Mesenchymal stem cell (in vitro differentiated cells and primary cell): ENCODE measurements at regions not wholly inside any gene's neighbourhood (a gene's known extent, or its start where the extent isn't known, plus 50 kb on each side); places are given as distances from the start of the nearest gene placed in this dataset.

ENCODE experiments used
- DNase-seq: peaks from one replicate; pipeline ENCODE4 v3.0.0-alpha.2; 2013
- H2AFZ ChIP-seq: one replicate; pipeline ENCODE4 v1.6.1; 2013; ENCODE audit warnings: low read depth, mild to moderate bottlenecking, control low read depth, inconsistent platforms, low read length, moderate library complexity
- H2AK5ac ChIP-seq: 2 replicates; pipeline ENCODE4 v1.6.1; 2013; ENCODE audit warnings: low read length, moderate library complexity, mild to moderate bottlenecking, inconsistent platforms; ENCODE audit not compliant: severe bottlenecking
- H2BK120ac ChIP-seq: one replicate; pipeline ENCODE4 v1.6.1; 2013; ENCODE audit warnings: low read depth, mild to moderate bottlenecking, inconsistent platforms, low read length, moderate library complexity
- H2BK12ac ChIP-seq, 2 experiments: one replicate each; pipeline ENCODE4 v1.6.1; 2013; ENCODE audit warnings: inconsistent platforms in 2 of 2, low read length in 2 of 2, mild to moderate bottlenecking in 2 of 2, moderate library complexity in 2 of 2, control low read depth in 1 of 2
- H2BK15ac ChIP-seq: one replicate; pipeline ENCODE4 v1.6.1; 2013; ENCODE audit warnings: mild to moderate bottlenecking, low read depth, inconsistent platforms; ENCODE audit not compliant: poor library complexity, severe bottlenecking
- H2BK5ac ChIP-seq: 2 replicates; pipeline ENCODE4 v1.6.1; 2013; ENCODE audit warnings: low read depth, mild to moderate bottlenecking, low read length, control low read depth, inconsistent platforms; ENCODE audit not compliant: poor library complexity, severe bottlenecking
- H3K14ac ChIP-seq, 2 experiments: one replicate each; pipeline ENCODE4 v1.6.1; 2013; ENCODE audit warnings: inconsistent platforms in 2 of 2, low read length in 2 of 2, control low read depth in 1 of 2, mild to moderate bottlenecking in 1 of 2, moderate library complexity in 1 of 2
- H3K18ac ChIP-seq, 2 experiments: one replicate each; pipeline ENCODE4 v1.6.1; 2013; ENCODE audit warnings: inconsistent platforms in 2 of 2, low read length in 2 of 2, control low read depth in 1 of 2, low read depth in 1 of 2, mild to moderate bottlenecking in 1 of 2
- H3K23ac ChIP-seq, 2 experiments: one replicate each; pipeline ENCODE4 v1.6.1; 2013; ENCODE audit warnings: inconsistent platforms in 2 of 2, low read length in 2 of 2, mild to moderate bottlenecking in 2 of 2, moderate library complexity in 2 of 2, control low read depth in 1 of 2
- H3K27ac ChIP-seq: 2 replicates; pipeline ENCODE4 v1.5.1; 2013; ENCODE audit warnings: mild to moderate bottlenecking, moderate library complexity, low read length, control low read depth, inconsistent platforms; ENCODE audit not compliant: poor library complexity, severe bottlenecking
- H3K27me3 ChIP-seq, 2 experiments: 2 replicates each; pipeline versions ENCODE4 v1.6.1 to v1.7.0; 2013; ENCODE audit warnings: low read length in 2 of 2, mild to moderate bottlenecking in 2 of 2, moderate library complexity in 2 of 2, control low read depth in 1 of 2, inconsistent platforms in 1 of 2; ENCODE audit not compliant: control insufficient read depth in 1 of 2, insufficient read depth in 1 of 2
- H3K36me3 ChIP-seq, 2 experiments: 2 replicates each; pipeline versions ENCODE4 v1.6.1 to v1.7.0; 2013; ENCODE audit warnings: low read length in 2 of 2, control low read depth in 1 of 2, inconsistent platforms in 1 of 2, low read depth in 1 of 2, mild to moderate bottlenecking in 1 of 2; ENCODE audit not compliant: insufficient read depth in 2 of 2, control insufficient read depth in 1 of 2
- H3K4ac ChIP-seq, 2 experiments: one replicate each; pipeline ENCODE4 v1.6.1; 2013; ENCODE audit warnings: inconsistent platforms in 2 of 2, low read length in 2 of 2, mild to moderate bottlenecking in 2 of 2, moderate library complexity in 2 of 2, control low read depth in 1 of 2, low read depth in 1 of 2
- H3K4me1 ChIP-seq: 2 replicates; pipeline ENCODE4 v1.6.1; 2013; ENCODE audit warnings: low read depth, low read length, control low read depth; ENCODE audit not compliant: control insufficient read depth, insufficient read depth
- H3K4me2 ChIP-seq: 2 replicates; pipeline ENCODE4 v1.6.1; 2013; ENCODE audit warnings: low read length, mild to moderate bottlenecking, inconsistent platforms; ENCODE audit not compliant: poor library complexity, severe bottlenecking
- H3K4me3 ChIP-seq, 2 experiments: 2 replicates each; pipeline versions ENCODE4 v1.5.1 to v1.7.0; 2013; ENCODE audit warnings: low read length in 2 of 2, mild to moderate bottlenecking in 2 of 2, control low read depth in 1 of 2, low read depth in 1 of 2; ENCODE audit not compliant: insufficient read depth in 1 of 2
- H3K79me1 ChIP-seq: replicated peaks from 2 replicates; pipeline ENCODE4 v1.6.1; 2013; ENCODE audit warnings: mild to moderate bottlenecking, control low read depth, low read length, inconsistent platforms; ENCODE audit not compliant: poor library complexity, severe bottlenecking
- H3K9ac ChIP-seq: 2 replicates; pipeline ENCODE4 v1.7.0; 2013; ENCODE audit warnings: mild to moderate bottlenecking, low read length, moderate library complexity
- H3K9me3 ChIP-seq: 2 replicates; pipeline ENCODE4 v1.7.0; 2013; ENCODE audit warnings: mild to moderate bottlenecking, low read length; ENCODE audit not compliant: control insufficient read depth
- H4K8ac ChIP-seq: one replicate; pipeline ENCODE4 v1.6.1; 2013; ENCODE audit warnings: inconsistent platforms, mild to moderate bottlenecking, low read length, moderate library complexity
- H4K91ac ChIP-seq: one replicate; pipeline ENCODE4 v1.6.1; 2013; ENCODE audit warnings: mild to moderate bottlenecking, low read length, inconsistent platforms
- WGBS: methylation state at CpG from one replicate; pipeline ENCODE4 v1.1.7; 2013; ENCODE audit warnings: mixed read lengths; 5-methylcytosine and 5-hydroxymethylcytosine counted together

DNA sequence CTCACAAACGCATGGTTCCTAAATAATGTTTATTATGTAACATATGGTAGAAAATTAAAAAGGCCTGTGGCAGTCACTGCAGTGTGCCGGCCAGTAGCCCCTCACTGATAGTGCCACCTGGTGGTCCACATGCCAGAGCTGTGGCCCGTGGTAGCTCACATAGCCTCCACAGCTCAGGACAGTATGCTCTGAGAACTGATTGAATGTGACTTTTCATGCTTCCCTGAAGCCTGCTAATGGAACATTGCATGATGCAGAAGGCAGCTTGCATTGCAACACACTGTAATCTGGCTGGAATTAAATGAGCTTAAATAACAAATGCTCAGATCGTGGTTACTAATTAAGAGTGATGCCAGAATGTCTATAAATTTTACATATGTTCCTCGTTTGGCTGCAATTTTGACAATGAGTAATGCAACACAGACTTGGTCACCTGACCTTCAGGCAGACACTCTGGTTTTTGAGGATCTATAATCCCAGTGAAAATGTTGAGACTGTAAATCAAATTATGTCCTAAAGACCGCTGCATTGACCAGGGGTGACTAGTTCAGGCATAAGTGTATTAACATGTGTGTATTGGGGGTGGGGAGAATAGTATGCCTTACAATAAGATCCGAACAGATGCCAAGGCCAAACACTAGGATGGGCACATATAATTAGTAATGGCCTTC is 566.4 kb downstream of the METTL15 start:
- Histone ChIP-seq H3K4me1 (no peaks in the 10 kb centered on the region), H2AK5ac (no peak overlapping the region), H3K27me3 (no peaks in the 10 kb centered on the region), H3K4me2 (no peak overlapping the region), H3K9ac (peak overlapping the region; percentile 18), H4K91ac (peak overlapping the region; percentile 48), H3K27ac (no peak overlapping the region), H2AFZ (no peak overlapping the region), H3K23ac (no peak overlapping the region), H3K4me3 (no peak overlapping the region), H2BK120ac (no peak overlapping the region), H3K14ac (no peak overlapping the region), H2BK5ac (no peak overlapping the region), H3K9me3 (no peaks in the 10 kb centered on the region), H2BK12ac (no peak overlapping the region), H3K79me1 (no peaks in the 10 kb centered on the region), H3K18ac (peak overlapping the region; percentile 32 to 37), H4K8ac (peak overlapping the region; percentile 81), H3K36me3 (no peaks in the 10 kb centered on the region), H3K4ac (no peak overlapping the region), H2BK15ac (no peak overlapping the region)
- DNase-seq = peak; percentile 65
- WGBS = 70% methylated on average over 6 of the region's 7 CpGs

DNA sequence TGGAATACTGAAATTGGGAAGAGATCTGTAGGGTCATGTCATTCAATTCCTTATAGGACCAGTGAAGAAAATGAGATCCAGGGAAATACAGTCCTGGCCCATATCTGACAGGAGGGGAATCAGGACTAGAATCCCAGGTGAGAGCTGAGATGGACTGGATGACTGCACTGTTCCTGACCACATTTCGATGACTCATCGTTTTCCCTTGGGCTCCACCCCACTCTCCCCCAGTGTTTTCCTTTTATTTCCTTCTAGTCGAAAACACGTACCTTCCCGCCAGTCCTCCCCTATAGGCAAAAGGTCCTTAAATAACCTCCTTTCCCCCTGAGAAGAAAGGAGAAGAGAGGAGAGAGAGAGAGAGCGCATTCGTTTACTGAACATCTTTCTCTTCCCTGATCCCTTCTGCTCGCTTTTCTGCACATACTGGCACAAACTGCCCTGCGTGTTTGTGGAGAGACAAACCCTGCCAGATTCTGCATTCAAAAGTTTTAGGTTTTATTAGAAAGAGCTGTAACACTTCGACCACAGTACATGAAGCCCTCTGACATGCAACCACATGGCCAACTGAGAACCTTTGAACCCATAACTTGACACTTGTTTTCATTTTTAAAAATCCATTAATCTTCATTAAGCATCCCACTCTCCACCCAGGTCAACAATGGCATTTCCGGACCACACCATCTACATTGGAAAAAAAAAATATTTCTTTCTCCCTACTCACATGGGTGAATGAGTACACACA is 565.7 kb downstream of the METTL15 start:
- Histone ChIP-seq H2BK5ac (no peak overlapping the region), H4K8ac (no peak overlapping the region), H3K36me3 (no peaks in the 10 kb centered on the region), H3K4me3 (no peak overlapping the region), H3K9ac (peak overlapping the region; percentile 23), H2BK120ac (no peak overlapping the region), H2AK5ac (no peak overlapping the region), H3K23ac (no peak overlapping the region), H3K27ac (no peak overlapping the region), H3K79me1 (no peaks in the 10 kb centered on the region), H2BK15ac (no peak overlapping the region), H3K9me3 (no peaks in the 10 kb centered on the region), H3K4ac (no peak overlapping the region), H4K91ac (no peak overlapping the region), H3K14ac (no peak overlapping the region), H2BK12ac (no peak overlapping the region), H3K27me3 (no peaks in the 10 kb centered on the region), H3K18ac (peak overlapping the region in 1 of 2 experiments; percentile 8), H2AFZ (no peak overlapping the region), H3K4me1 (no peaks in the 10 kb centered on the region), H3K4me2 (no peak overlapping the region)
- WGBS = 90% methylated on average over 9 of the region's 11 CpGs
- no peak for DNase-seq

DNA sequence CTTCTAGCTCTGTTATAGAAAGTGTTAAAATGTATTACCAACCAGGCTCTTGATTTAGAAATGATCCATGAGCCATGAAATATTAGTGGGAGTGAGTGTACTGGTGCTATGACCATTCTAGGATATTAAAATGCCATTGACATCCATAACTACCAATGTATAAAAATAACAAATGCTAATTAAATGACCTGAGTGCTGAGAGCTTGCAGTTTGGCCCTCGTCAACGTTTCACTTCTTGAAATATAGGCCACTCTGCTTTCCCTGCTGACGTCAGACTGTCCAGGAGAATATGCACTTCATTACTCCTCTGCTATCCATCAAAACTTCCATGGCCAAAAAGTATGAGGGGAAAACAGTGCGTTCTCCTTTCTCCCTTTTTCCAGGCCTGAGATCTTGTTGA is 563.1 kb downstream of the METTL15 start:
- Histone ChIP-seq H4K8ac (no peak overlapping the region), H2BK15ac (no peak overlapping the region), H2BK12ac (no peak overlapping the region), H3K9ac (no peak overlapping the region), H3K9me3 (no peaks in the 10 kb centered on the region), H3K36me3 (no peaks in the 10 kb centered on the region), H3K14ac (no peak overlapping the region), H3K23ac (no peak overlapping the region), H3K4me1 (no peaks in the 10 kb centered on the region), H2AFZ (no peak overlapping the region), H3K27ac (no peak overlapping the region), H3K18ac (no peak overlapping the region), H2BK120ac (no peak overlapping the region), H3K79me1 (no peaks in the 10 kb centered on the region), H2AK5ac (no peak overlapping the region), H3K4me2 (no peak overlapping the region), H4K91ac (no peak overlapping the region), H2BK5ac (no peak overlapping the region), H3K4me3 (no peak overlapping the region), H3K27me3 (no peaks in the 10 kb centered on the region), H3K4ac (no peak overlapping the region)
- no peak for DNase-seq
- WGBS = 79% methylated on average over 3 of the region's 4 CpGs

DNA sequence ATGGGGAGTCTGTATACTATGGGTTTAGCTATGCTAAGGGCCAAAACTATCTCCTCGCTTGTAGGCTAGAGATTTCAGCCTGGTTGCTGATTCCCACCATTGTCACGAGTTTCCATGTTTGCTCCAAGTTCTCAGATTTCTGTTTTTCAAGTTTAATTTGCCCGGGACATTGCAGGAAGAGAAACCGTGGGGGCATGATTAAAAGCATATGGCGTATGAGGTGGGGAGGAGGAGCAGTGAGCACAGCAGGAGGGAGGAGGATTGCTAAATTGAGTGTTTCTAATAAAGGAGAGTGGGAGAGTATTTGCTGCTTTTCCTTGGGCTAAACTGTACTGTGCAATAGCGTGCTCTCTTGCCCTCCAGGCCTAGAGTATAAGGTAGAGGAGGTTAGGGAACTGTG is 558.4 kb downstream of the METTL15 start:
- no peak overlapping the region for H2AK5ac ChIP-seq
- H3K4ac ChIP-seq = no peak overlapping the region
- 95% methylated on average over 6 of the region's 6 CpGs for WGBS
- H3K23ac ChIP-seq = no peak overlapping the region
- no peak overlapping the region for H3K4me3 ChIP-seq
- no peak overlapping the region for H3K18ac ChIP-seq
- H2BK15ac ChIP-seq = no peak overlapping the region
- no peaks in the 10 kb centered on the region for H3K9me3 ChIP-seq
- no peak overlapping the region for H2AFZ ChIP-seq
- no peak for DNase-seq
- no peak overlapping the region for H3K14ac ChIP-seq
- no peak overlapping the region for H3K27ac ChIP-seq
- no peak overlapping the region for H3K4me2 ChIP-seq
- H2BK5ac ChIP-seq = no peak overlapping the region
- no peaks in the 10 kb centered on the region for H3K27me3 ChIP-seq
- H3K4me1 ChIP-seq = no peaks in the 10 kb centered on the region
- no peak overlapping the region for H4K91ac ChIP-seq
- no peak overlapping the region for H2BK120ac ChIP-seq
- no peaks in the 10 kb centered on the region for H3K36me3 ChIP-seq
- H2BK12ac ChIP-seq = no peak overlapping the region
- H3K79me1 ChIP-seq = no peaks in the 10 kb centered on the region
- H3K9ac ChIP-seq = peak overlapping the region; percentile 48
- no peak overlapping the region for H4K8ac ChIP-seq
